Adrenal gland (tissue), 9 donors: ENCODE measurements at regions not wholly inside any gene's neighbourhood (a gene's known extent, or its start where the extent isn't known, plus 50 kb on each side); places are given as distances from the start of the nearest gene placed in this dataset.

ENCODE experiments used
- DNase-seq, 7 donors: peaks; one replicate each; pipeline ENCODE4 v3.0.0-alpha.2; 2019 to 2020
- H3K27ac ChIP-seq, 5 donors: fragments of 200-600 bp; sonication (generic) in 4 of 5; 1 replicate in 3 of 5; 2 replicates in 2 of 5; pipeline versions ENCODE4 v1.5.1 to v1.8.0; 2016 to 2020; ENCODE audit warnings: mild to moderate bottlenecking in 1 of 5
- H3K27me3 ChIP-seq: fragments of 200-600 bp; 2 replicates; pipeline ENCODE4 v1.8.0; 2021
- H3K36me3 ChIP-seq, 2 donors: fragments of 200-600 bp; replicated peaks in 1 of 2; 1 replicate in 1 of 2; 2 replicates in 1 of 2; pipeline versions ENCODE4 v1.5.1 to v1.8.0; 2018 to 2022
- H3K4me1 ChIP-seq, 2 donors: fragments of 200-600 bp; replicated peaks in 1 of 2; 1 replicate in 1 of 2; 2 replicates in 1 of 2; pipeline versions ENCODE4 v1.5.1 to v1.8.0; 2018 to 2021
- H3K4me3 ChIP-seq, 4 donors: fragments of 200-600 bp; sonication (generic) in 3 of 4; one replicate each; pipeline ENCODE4 v1.5.1; 2016 to 2018
- H3K9me3 ChIP-seq, 3 donors: fragments of 200-600 bp; sonication (generic) in 1 of 3; replicated peaks in 1 of 3; 1 replicate in 2 of 3; 2 replicates in 1 of 3; pipeline versions ENCODE4 v1.5.1 to v1.8.0; 2016 to 2021
- POLR2A ChIP-seq, 2 donors: fragments of 450-650 bp; IDR thresholded peaks; one replicate each; pipeline ENCODE4 v1.6.1; 2017; ENCODE audit warnings: antibody characterized with exemption in 2 of 2, mild to moderate bottlenecking in 2 of 2, moderate library complexity in 1 of 2
- WGBS, 4 donors: extraction: QIAGEN DNeasy Blood & Tissue Kit in 2 of 4; methylation state at CpG; one replicate each; pipeline versions ENCODE4 v1.1.5 to v1.1.7; 2013 to 2017; 5-methylcytosine and 5-hydroxymethylcytosine counted together
- intact Hi-C, 2 donors: fragments of 100-400 bp; cut with DNase I; formaldehyde crosslinking; loops; one replicate each; pipeline versions ENCODE4 v1.14.1 to v1.15.0; 2022 to 2023
- TF ChIP-seq, protein P1 (sequence below), 6 experiments: fragments of 450-650 bp in 4 of 6; fragments of 200-600 bp in 2 of 6; sonication (generic) in 1 of 6; IDR thresholded peaks; 1 replicate in 5 of 6; 2 replicates in 1 of 6; pipeline versions ENCODE4 v1.5.1 to v1.8.0; 2016 to 2021; ENCODE audit warnings: antibody characterized with exemption in 6 of 6, mild to moderate bottlenecking in 2 of 6, moderate library complexity in 1 of 6
- donor health status: healthy with polysubstance abuse.
- donor health status: Bipolar disorder and iron deficiency.
- donor health status: DM: yes; HTN: yes; CAD: no.
- donor health status: DM: no; HTN: no; CAD: no.
- donor health status: DM: no; HTN: no; CAD: no.

DNA sequence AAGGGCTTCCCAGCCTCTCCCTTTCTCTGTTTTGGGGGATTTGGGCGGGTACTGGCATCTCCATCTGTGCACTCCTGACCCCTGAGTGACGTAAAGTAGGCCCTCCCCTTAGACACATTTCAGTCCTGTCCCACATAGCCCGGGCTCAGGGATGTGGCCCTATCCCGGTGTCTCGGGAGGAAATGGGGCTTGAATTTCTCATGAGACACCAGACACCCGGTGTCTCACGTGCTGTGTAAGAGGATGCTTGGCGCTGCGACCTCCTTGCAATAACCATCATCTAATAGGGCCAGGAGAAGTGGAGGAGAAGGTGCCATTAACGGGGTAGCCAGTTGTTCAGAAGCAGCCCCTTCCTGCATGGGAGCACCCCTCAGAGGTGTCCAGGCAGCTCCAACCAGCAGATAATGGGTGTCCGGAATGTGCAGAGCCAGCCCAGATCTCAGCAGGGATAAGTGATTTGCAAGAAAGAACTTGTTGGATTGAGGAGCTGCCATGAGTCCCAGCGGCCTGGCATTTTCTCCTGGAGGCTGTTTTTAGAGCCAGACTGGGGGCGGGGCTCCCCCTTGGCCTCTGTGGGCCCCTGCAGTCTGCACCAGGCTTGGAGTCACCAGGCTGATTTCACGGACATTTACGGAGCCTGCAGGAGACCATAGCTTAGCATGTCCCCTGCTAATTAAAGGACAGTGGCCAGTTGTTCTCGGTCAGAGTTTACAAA lies 372.0 kb downstream of the PREX1 start:
- Histone ChIP-seq H3K27ac (no peak overlapping the region), H3K36me3 (no peaks in the 10 kb centered on the region), H3K4me1 (no peaks in the 10 kb centered on the region), H3K4me3 (no peak overlapping the region), H3K27me3 (peaks cover 5% of the 10 kb centered on the region), H3K9me3 (no peaks in the 10 kb centered on the region)
- no peak for DNase-seq
- WGBS, 4 donors, result 72 to 83% (median 78%) methylated on average over 10 to 16 of the region's 16 CpGs
- TF ChIP-seq, protein P1, sequence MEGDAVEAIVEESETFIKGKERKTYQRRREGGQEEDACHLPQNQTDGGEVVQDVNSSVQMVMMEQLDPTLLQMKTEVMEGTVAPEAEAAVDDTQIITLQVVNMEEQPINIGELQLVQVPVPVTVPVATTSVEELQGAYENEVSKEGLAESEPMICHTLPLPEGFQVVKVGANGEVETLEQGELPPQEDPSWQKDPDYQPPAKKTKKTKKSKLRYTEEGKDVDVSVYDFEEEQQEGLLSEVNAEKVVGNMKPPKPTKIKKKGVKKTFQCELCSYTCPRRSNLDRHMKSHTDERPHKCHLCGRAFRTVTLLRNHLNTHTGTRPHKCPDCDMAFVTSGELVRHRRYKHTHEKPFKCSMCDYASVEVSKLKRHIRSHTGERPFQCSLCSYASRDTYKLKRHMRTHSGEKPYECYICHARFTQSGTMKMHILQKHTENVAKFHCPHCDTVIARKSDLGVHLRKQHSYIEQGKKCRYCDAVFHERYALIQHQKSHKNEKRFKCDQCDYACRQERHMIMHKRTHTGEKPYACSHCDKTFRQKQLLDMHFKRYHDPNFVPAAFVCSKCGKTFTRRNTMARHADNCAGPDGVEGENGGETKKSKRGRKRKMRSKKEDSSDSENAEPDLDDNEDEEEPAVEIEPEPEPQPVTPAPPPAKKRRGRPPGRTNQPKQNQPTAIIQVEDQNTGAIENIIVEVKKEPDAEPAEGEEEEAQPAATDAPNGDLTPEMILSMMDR (IDR thresholded peaks at IDR 0.05), result no peak
- no peak for TF ChIP-seq POLR2A (IDR thresholded peaks at IDR 0.05)
- intact Hi-C loops, result no loop called here

DNA sequence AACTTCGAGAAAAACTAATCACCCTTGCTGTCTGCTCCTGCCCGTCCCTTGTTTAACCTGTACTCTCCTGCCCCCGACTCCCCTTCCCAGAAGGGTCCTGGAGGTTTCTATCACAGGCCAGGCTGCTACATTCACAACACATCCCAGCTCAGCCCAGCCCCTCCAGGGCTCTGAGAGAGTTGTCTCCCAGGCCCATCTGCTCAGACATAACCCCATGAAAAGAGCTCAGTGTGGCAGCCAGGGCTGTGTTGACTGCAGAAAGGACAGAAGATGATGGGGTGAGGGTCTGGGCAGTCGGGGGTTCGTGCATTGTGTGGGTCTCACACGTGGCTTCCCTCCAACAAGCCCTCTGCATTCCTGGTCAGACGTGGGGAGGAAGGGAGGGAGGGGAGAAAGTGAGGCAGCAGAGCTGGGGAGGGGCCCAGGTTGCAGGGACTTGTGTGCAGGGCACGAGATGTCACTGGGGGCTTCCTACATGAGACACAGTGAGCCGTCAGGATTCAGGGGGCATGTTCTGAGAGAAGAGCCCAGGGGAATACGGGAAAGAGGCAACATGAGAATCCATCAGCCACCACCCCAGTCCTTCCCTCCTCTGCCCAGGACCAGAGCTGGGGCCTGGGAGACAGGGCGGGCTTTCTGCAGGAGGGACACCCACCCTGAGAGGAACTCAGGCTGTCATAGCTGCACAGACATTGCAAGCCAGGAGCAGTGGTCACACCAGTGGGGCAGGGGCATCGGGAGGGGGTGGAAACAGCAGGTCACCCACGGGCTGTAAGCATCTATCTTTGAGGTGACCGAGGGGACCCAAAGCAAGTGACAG lies 372.9 kb downstream of the PREX1 start:
- Histone ChIP-seq H3K4me1 (no peaks in the 10 kb centered on the region), H3K9me3 (no peaks in the 10 kb centered on the region), H3K27me3 (peaks cover 5% of the 10 kb centered on the region), H3K27ac (no peak overlapping the region), H3K4me3 (no peak overlapping the region), H3K36me3 (no peaks in the 10 kb centered on the region)
- no peak for DNase-seq
- intact Hi-C loops, result no loop called here
- 65 to 77% (median 70%) methylated on average over 11 to 14 of the region's 14 CpGs for WGBS, 4 donors
- no peak for TF ChIP-seq POLR2A (IDR thresholded peaks at IDR 0.05)
- TF ChIP-seq, protein P1 (IDR thresholded peaks at IDR 0.05), result no peak

DNA sequence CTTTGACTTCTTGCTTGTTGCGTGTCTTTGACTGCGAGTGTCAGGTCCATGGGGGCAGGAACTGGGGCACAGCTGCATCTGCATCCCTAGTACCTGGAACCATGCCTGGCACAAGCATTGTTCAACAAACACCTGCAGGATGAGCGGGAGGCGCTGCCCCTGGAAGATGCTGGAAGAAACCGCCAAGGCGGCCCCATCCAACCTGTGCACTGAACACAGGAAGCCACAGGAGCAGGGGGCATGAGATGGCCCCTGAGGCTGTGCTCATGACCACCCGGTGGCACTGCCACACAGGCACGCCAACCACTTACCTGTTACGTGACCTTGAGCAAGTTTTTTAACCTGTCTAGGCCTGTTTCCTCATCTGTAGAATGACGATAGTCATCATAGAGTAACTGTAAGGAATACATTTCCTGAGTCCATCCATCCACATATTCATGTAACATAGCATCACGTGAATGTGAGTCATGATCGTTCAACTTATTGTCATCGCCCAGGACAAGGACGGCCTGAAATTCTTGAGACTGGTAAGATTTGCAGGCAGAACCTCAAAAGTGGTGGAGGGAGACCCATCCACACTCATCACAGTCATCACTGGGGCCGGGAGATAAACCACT lies 374.2 kb downstream of the PREX1 start:
- no peak overlapping the region for H3K27ac ChIP-seq
- 82 to 94% (median 91%) methylated on average over 14 to 15 of the region's 15 CpGs for WGBS, 4 donors
- TF ChIP-seq, protein P1 (IDR thresholded peaks at IDR 0.05), result no peak
- TF ChIP-seq POLR2A (IDR thresholded peaks at IDR 0.05), result no peak
- H3K4me1 ChIP-seq, result no peaks in the 10 kb centered on the region
- H3K27me3 ChIP-seq, result peaks cover 1% of the 10 kb centered on the region
- no peaks in the 10 kb centered on the region for H3K9me3 ChIP-seq
- DNase-seq, result no peak
- H3K4me3 ChIP-seq, result no peak overlapping the region
- H3K36me3 ChIP-seq, result no peaks in the 10 kb centered on the region
- intact Hi-C loops, result no loop called here

DNA sequence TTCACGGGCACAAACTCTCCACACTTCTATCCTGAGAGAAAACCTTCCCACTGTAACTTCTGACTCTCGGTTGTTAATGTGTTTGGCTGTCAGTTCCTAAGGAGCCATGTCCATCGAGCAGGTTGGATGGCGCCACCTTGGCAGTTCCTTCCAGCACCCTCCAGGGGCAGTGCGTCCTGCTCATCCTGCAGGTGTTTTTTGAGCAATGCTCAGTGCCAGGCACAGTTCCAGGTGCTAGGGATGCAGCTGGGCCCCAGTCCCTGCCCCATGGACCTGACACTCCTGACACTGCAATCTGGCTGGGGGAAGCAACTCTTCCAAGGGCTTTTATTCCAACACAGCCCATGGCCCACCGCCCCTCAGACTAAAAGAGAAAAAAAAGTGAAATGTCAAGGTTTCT lies 376.4 kb downstream of the PREX1 start:
- TF ChIP-seq POLR2A (IDR thresholded peaks at IDR 0.05), result no peak
- TF ChIP-seq, protein P1 (IDR thresholded peaks at IDR 0.05), result no peak
- WGBS, 4 donors, result 75 to 89% (median 82%) methylated on average over 6 of the region's 6 CpGs
- DNase-seq, result no peak

More for the DNA sequence above, 376.4 kb downstream of the PREX1 start:
- no peaks in the 10 kb centered on the region for H3K4me1 ChIP-seq
- H3K27ac ChIP-seq, result no peak overlapping the region
- no peaks in the 10 kb centered on the region for H3K36me3 ChIP-seq
- intact Hi-C loops, result no loop called here
- H3K4me3 ChIP-seq, result no peak overlapping the region
- no peaks in the 10 kb centered on the region for H3K27me3 ChIP-seq
- H3K9me3 ChIP-seq, result no peaks in the 10 kb centered on the region
